ENCODE measurements at regions not wholly inside any gene's neighbourhood (a gene's known extent, or its start where the extent isn't known, plus 50 kb on each side); places are given as distances from the start of the nearest gene placed in this dataset.

- DNase-seq = no peak
Measured at GRCh38 chr4:116397714-116398113, 687.7 kb downstream of the TRAM1L1 start.

GRCh38 chr4:116397291-116397690, 688.1 kb downstream of the TRAM1L1 start:
- no peak for DNase-seq

GRCh38 chr4:116395408-116395807, 690.0 kb downstream of the TRAM1L1 start:
- no peak for DNase-seq

GRCh38 chr4:116391020-116391419, 694.4 kb downstream of the TRAM1L1 start:
- no peak for DNase-seq

- DNase-seq = no peak
Measured at GRCh38 chr4:116389139-116389538, 696.2 kb downstream of the TRAM1L1 start.

GRCh38 chr4:116387937-116388474, 697.4 kb downstream of the TRAM1L1 start:
- no peak for DNase-seq

- DNase-seq = no peak
Measured at GRCh38 chr4:116386856-116387255, 698.5 kb downstream of the TRAM1L1 start.

GRCh38 chr4:116385583-116385982, 699.8 kb downstream of the TRAM1L1 start:
- DNase-seq = no peak

- DNase-seq = no peak
Measured at GRCh38 chr4:116374815-116375214, 710.6 kb downstream of the TRAM1L1 start.

GRCh38 chr4:116362583-116362982, 722.8 kb downstream of the TRAM1L1 start:
- no peak for DNase-seq

GRCh38 chr4:116361790-116362189, 723.6 kb downstream of the TRAM1L1 start:
- no peak for DNase-seq

GRCh38 chr4:116358633-116359222, 726.6 kb downstream of the TRAM1L1 start:
- DNase-seq = peak; percentile 68

- no peak for DNase-seq
Measured at GRCh38 chr4:116357758-116358157, 727.6 kb downstream of the TRAM1L1 start.

- DNase-seq = no peak
Measured at GRCh38 chr4:116346750-116347149, 738.6 kb downstream of the TRAM1L1 start.

- no peak for DNase-seq
Measured at GRCh38 chr4:116343809-116344208, 741.6 kb downstream of the TRAM1L1 start.

GRCh38 chr4:116342143-116342542, 743.2 kb downstream of the TRAM1L1 start:
- no peak for DNase-seq

- DNase-seq = no peak
Measured at GRCh38 chr4:116332508-116332907, 752.9 kb downstream of the TRAM1L1 start.

- no peak for DNase-seq
Measured at GRCh38 chr4:116328261-116328860, 757.0 kb downstream of the TRAM1L1 start.

- no peak for DNase-seq
Measured at GRCh38 chr4:116323606-116324005, 761.8 kb downstream of the TRAM1L1 start.

- DNase-seq = no peak
Measured at GRCh38 chr4:116321471-116321870, 763.9 kb downstream of the TRAM1L1 start.

- no peak for DNase-seq
Measured at GRCh38 chr4:116320859-116321258, 764.5 kb downstream of the TRAM1L1 start.

- DNase-seq = no peak
Measured at GRCh38 chr4:116303736-116304188, 781.6 kb downstream of the TRAM1L1 start.

GRCh38 chr4:116302990-116303735, 782.2 kb downstream of the TRAM1L1 start:
- DNase-seq = no peak

- DNase-seq = no peak
Measured at GRCh38 chr4:116275006-116275405, 810.4 kb downstream of the TRAM1L1 start.
